GM10248 (cell line): ENCODE measurements at regions not wholly inside any gene's neighbourhood (a gene's known extent, or its start where the extent isn't known, plus 50 kb on each side); places are given as distances from the start of the nearest gene placed in this dataset.

Experiments
- CTCF ChIA-PET: fragments of 300-600 bp; sonication (Branson Sonifier 250); formaldehyde crosslinking; extraction: SDS; loops from one replicate; lab custom pipeline; 2021; ENCODE audit warnings: antibody characterized with exemption; lab: Yijun Ruan, JAX
- POLR2A ChIA-PET: fragments of 350-650 bp; sonication (Branson Sonifier 250); formaldehyde crosslinking; extraction: SDS; loops from one replicate; lab custom pipeline; 2020; ENCODE audit warnings: antibody characterized with exemption; lab: Yijun Ruan, JAX
- DNase-seq: peaks from one replicate; pipeline ENCODE4 v3.0.0; 2012; ENCODE audit errors: extremely low spot score
- TF ChIP-seq, protein P1 (sequence below): IDR thresholded peaks from 2 replicates; pipeline ENCODE4 v1.5.1; 2012; ENCODE audit warnings: mild to moderate bottlenecking, low read depth; ENCODE audit errors: extremely low read depth, missing control alignments, control extremely low read depth

DNA sequence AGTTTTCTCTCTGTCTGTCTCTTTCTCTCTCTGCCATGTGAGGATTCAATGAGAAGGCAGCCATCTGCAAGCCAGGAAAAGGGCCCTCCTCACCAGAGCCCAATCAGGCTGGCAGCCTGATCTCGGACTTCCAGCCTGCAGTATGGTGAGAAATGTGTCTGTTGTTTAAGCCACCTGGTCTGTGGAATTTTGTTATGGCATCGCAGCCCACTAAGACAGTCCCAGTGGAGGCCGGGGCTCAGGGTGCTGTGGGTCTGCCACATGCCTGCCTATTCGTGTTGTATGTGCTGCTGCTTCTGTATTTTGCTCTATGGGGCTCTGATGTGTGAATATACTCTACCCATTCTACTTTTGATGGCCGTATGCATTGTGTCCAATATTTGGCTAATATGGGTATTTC, 139.0 kb upstream of the HS6ST1 start:
- POLR2A ChIA-PET = no interaction called here

DNA sequence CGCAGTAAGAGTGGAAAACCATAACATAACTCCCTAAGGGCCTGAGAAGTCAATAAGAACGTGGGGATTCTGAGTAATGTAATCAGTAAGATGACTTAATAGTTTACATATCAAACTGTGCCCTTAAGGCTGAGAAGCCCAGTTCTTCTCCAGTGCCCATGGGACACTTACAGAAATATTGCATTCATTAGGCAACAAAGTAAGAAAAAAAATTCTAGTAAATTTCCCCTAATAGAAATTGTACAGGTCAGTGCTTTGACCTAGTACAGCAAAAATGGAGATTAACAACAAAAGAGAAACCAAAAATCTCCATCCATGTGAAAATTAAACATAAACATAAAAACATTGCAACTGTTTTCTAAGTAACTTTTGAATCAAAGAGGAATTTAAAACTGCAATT, 139.8 kb upstream of the HS6ST1 start:
- CTCF ChIA-PET = no interaction called here
- no peak for DNase-seq
- POLR2A ChIA-PET = no interaction called here
- TF ChIP-seq, protein P1, sequence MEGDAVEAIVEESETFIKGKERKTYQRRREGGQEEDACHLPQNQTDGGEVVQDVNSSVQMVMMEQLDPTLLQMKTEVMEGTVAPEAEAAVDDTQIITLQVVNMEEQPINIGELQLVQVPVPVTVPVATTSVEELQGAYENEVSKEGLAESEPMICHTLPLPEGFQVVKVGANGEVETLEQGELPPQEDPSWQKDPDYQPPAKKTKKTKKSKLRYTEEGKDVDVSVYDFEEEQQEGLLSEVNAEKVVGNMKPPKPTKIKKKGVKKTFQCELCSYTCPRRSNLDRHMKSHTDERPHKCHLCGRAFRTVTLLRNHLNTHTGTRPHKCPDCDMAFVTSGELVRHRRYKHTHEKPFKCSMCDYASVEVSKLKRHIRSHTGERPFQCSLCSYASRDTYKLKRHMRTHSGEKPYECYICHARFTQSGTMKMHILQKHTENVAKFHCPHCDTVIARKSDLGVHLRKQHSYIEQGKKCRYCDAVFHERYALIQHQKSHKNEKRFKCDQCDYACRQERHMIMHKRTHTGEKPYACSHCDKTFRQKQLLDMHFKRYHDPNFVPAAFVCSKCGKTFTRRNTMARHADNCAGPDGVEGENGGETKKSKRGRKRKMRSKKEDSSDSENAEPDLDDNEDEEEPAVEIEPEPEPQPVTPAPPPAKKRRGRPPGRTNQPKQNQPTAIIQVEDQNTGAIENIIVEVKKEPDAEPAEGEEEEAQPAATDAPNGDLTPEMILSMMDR = no peak

More for the DNA sequence above, 139.0 kb upstream of the HS6ST1 start:
- TF ChIP-seq, protein P1 = no peak
- DNase-seq = no peak
- CTCF ChIA-PET = no interaction called here

DNA sequence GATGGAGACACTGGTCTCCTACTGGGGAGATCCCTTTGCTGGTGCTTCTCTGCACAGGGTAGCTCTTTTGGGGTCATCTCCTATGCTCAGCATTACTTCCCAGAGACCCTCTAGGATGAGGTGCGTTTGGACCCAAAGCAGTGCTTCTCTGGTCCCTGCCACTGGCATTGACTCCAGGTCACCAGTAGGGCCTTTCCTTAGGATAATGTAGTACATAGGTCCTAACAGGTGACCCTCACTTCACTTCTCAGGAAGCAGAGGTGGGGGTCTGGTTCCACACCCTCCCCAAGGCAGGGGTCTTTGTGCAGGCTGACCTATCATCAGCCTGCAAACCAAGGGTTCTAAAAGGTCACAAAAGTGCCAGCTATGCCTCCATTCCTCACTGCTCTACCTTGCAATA, 145.8 kb upstream of the HS6ST1 start:
- CTCF ChIA-PET = no interaction called here
- POLR2A ChIA-PET = no interaction called here
- TF ChIP-seq, protein P1 = no peak
- DNase-seq = no peak

DNA sequence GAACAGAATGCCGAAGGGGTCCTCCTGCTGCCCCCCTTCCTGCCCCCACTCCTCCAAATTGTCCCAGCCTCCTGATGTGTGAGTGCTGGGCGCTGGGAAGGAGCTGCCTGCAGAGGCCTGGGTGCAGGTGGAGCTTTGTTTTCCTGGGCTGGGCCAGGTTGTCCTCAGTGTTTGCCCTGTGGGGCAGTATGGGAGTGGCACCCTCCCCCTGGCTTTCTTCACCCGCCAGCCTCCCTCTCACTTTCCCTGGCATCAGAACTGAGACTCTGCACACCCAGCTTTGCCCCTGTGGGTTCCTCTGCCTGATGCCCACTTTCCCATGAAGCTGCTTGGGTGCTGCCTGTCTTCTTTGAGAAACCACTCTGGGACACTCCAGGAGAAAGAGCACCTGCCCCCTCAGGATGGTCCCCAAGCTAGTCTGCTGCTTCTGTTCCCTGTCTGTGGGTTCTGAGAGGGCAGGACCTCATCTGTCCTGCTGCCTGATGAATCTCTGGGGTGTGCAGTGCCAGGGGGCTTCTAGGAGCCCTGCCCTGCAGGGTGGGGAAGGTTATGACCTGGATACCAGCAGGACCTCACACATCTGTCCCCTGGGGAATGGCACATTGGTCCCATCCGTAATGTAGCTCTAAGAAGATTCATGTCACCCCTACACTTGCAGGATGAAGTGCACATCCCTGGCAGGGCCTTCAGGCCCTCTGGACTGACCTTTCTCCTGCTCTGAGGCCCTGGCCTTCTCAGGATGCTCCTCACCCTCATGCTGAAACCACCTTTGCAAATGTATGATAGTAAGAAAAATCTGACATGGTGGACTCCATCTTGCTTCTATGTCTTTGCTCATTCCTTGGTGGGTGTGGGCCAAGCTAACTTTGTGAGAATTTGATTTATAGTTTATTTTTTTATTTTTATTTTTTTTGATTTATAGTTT, 146.8 kb upstream of the HS6ST1 start:
- DNase-seq = no peak
- ChIA-PET POLR2A (no interaction called here), CTCF (no interaction called here)
- TF ChIP-seq, protein P1 = no peak

DNA sequence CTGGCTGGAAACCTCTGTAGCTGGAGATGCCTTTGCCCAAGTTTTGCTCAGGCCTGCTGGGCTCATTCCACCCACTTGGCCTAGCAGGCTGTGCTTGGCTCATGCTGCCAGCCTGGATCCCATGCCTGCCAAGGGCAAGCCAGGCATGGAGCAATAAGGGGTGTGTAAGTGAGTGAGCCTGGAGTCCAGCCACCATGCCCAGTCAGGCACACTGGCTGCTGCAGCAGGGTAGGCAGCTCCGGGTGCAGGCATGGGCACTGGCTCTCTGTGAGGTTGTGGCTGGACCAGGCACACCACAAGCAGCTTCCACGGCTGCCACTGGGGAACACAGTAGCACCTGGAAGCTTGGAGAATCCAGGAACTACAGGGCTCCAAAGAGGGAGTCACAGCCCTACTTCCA, 147.7 kb upstream of the HS6ST1 start:
- TF ChIP-seq, protein P1 = no peak
- DNase-seq = no peak
- ChIA-PET CTCF (no interaction called here), POLR2A (no interaction called here)

DNA sequence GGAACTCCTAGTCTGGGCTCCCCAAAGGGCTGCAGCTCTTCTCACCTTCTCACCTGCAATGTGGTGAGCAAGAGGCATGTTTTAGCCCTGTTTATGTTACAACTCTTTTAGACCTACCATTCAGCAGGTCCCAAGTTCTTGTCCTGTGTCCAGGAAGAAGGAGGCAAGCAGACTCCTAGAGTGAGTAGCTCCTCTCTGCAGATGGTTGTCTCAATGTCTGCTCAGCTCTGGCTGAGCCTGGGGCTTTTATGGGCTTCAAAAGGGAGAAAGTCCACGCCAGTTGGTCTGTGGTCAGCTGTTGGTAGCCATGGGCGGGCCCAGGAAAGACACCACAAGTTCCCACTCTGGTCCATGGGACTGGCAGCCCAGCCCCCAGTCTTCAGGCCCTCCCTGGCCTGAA, 148.1 kb upstream of the HS6ST1 start:
- DNase-seq = no peak
- ChIA-PET CTCF (no interaction called here), POLR2A (no interaction called here)
- TF ChIP-seq, protein P1 = no peak
